MCF 10A (cell line): ENCODE measurements at regions not wholly inside any gene's neighbourhood (a gene's known extent, or its start where the extent isn't known, plus 50 kb on each side); places are given as distances from the start of the nearest gene placed in this dataset.

Experiments used
- BruUV-seq: library from RNA; stranded (reverse); fragments of 400-500 nt; replicated peaks from 2 replicates; lab custom pipeline; 2021; lab: Mats Ljungman, UMichigan
- CTCF ChIA-PET: fragments of 300-600 bp; sonication (Branson Sonifier 250); formaldehyde crosslinking; extraction: SDS; loops from one replicate; lab custom pipeline; 2021; ENCODE audit warnings: antibody characterized with exemption, inconsistent platforms; lab: Yijun Ruan, JAX
- POLR2A ChIA-PET: fragments of 300-600, 350-650 bp; sonication (Branson Sonifier 250); formaldehyde crosslinking; extraction: SDS; loops from one replicate; lab custom pipeline; 2020; ENCODE audit warnings: antibody characterized with exemption, inconsistent platforms; lab: Yijun Ruan, JAX
- DNase-seq: peaks from one replicate; pipeline ENCODE4 v3.0.0-alpha.2; 2018; ENCODE audit not compliant: unreplicated experiment
- H3K27ac Mint-ChIP-seq: one replicate; pipeline ENCODE4 v1.8.0; 2022; ENCODE audit warnings: mild to moderate bottlenecking, low read depth, mixed read lengths; ENCODE audit not compliant: unreplicated experiment
- H3K27me3 Mint-ChIP-seq: one replicate; pipeline ENCODE4 v1.8.0; 2022; ENCODE audit warnings: mixed read lengths; ENCODE audit not compliant: insufficient read depth, unreplicated experiment
- H3K36me3 Mint-ChIP-seq: one replicate; pipeline ENCODE4 v1.8.0; 2022; ENCODE audit warnings: mild to moderate bottlenecking, moderate library complexity, mixed read lengths; ENCODE audit not compliant: insufficient read depth, unreplicated experiment
- H3K4me1 Mint-ChIP-seq: one replicate; pipeline ENCODE4 v1.8.0; 2022; ENCODE audit warnings: mixed read lengths; ENCODE audit not compliant: insufficient read depth, unreplicated experiment
- H3K4me3 Mint-ChIP-seq: one replicate; pipeline ENCODE4 v1.8.0; 2022; ENCODE audit warnings: mild to moderate bottlenecking, moderate library complexity, mixed read lengths; ENCODE audit not compliant: unreplicated experiment
- H3K9me3 Mint-ChIP-seq: one replicate; pipeline ENCODE4 v1.8.0; 2022; ENCODE audit warnings: mixed read lengths; ENCODE audit not compliant: unreplicated experiment
- intact Hi-C: fragments of 100-400 bp; cut with micrococcal nuclease; formaldehyde crosslinking; loops from 2 replicates; pipeline ENCODE4 v1.14.1; 2022
- TF ChIP-seq, protein P1 (sequence below): fragments of 200-600 bp; IDR thresholded peaks from one replicate; pipeline ENCODE4 v1.8.0; 2022; ENCODE audit warnings: antibody characterized with exemption, mild to moderate bottlenecking; ENCODE audit not compliant: unreplicated experiment

DNA sequence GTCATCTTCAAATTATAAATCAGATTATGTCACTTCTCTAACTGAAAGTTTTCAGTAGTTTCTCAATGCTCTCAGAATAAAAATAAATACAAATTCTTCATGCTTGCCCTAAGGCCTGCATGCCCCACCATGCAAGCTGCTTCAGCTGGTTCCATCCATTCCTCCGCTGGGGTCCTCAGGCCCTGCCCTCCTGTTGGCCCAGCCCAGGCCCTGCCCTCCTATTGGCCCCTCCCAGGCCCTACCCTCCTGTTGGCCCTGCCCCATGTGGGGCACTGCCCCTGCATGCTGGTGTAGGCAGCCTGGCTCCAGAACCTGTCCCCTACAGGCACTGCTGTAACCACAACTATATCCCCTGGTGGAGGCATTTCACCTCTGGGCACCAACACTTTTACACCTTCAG is 109.3 kb upstream of the TCERG1L start:
- Mint-ChIP-seq H3K27me3 (no peaks in the 10 kb centered on the region), H3K27ac (no peak overlapping the region)

DNA sequence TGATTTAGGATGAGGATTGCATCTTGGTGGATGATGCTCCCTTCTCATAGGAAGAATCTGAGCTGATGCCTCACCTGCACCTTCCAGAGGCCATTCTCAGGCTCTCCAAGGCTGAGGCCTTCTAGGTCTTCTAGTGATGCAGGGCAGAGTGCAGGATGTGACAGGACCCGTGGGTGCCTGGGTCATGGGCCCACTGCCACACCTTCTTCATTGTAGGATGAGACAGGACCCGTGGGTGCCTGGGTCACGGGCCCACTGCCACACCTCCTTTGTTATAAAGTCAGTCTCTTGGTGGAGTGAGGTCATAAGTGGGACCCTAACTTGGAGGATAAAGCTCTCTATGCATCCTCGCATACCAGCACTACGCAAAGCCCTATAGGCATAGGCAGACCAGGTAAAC is 109.9 kb upstream of the TCERG1L start:
- no peaks in the 10 kb centered on the region for H3K4me1 Mint-ChIP-seq
- no peaks in the 10 kb centered on the region for H3K27me3 Mint-ChIP-seq

More for the DNA sequence above, 109.3 kb upstream of the TCERG1L start:
- ChIA-PET POLR2A (no interaction called here), CTCF (no interaction called here)
- DNase-seq: no peak
- H3K4me3 Mint-ChIP-seq: no peak overlapping the region
- H3K36me3 Mint-ChIP-seq: no peaks in the 10 kb centered on the region
- TF ChIP-seq, protein P1, sequence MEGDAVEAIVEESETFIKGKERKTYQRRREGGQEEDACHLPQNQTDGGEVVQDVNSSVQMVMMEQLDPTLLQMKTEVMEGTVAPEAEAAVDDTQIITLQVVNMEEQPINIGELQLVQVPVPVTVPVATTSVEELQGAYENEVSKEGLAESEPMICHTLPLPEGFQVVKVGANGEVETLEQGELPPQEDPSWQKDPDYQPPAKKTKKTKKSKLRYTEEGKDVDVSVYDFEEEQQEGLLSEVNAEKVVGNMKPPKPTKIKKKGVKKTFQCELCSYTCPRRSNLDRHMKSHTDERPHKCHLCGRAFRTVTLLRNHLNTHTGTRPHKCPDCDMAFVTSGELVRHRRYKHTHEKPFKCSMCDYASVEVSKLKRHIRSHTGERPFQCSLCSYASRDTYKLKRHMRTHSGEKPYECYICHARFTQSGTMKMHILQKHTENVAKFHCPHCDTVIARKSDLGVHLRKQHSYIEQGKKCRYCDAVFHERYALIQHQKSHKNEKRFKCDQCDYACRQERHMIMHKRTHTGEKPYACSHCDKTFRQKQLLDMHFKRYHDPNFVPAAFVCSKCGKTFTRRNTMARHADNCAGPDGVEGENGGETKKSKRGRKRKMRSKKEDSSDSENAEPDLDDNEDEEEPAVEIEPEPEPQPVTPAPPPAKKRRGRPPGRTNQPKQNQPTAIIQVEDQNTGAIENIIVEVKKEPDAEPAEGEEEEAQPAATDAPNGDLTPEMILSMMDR: no peak
- no peaks in the 10 kb centered on the region for H3K4me1 Mint-ChIP-seq
- no TSS peak for BruUV-seq
- H3K9me3 Mint-ChIP-seq: peaks cover 35% of the 10 kb centered on the region
- intact Hi-C loops: no loop called here

DNA sequence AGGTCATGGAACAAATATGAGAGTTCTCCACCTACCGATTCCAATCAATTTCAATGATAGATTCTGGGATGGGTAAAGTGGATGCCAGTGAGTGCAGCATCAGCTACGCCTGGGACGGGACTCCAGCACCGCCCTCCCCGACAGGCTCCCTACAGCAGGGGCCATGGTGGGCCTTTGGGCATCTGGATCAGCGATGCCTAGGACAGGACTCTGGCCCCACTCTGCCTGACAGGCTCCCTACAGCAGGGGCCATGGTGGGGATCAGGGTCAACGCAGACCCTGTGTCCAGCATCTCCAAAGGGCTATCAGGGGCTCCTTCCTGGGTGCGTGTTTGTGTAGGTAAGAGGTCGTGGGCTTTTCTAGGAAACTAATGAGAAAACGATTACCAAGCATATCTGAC is 111.2 kb upstream of the TCERG1L start:
- ChIA-PET CTCF (no interaction called here), POLR2A (no interaction called here)
- Mint-ChIP-seq H3K36me3 (no peaks in the 10 kb centered on the region), H3K9me3 (peaks cover 20% of the 10 kb centered on the region), H3K27me3 (no peaks in the 10 kb centered on the region), H3K4me1 (no peaks in the 10 kb centered on the region), H3K4me3 (no peak overlapping the region), H3K27ac (no peak overlapping the region)
- TF ChIP-seq, protein P1: no peak
- no TSS peak for BruUV-seq
- no peak for DNase-seq
- intact Hi-C loops: no loop called here

More for the DNA sequence above, 109.9 kb upstream of the TCERG1L start:
- Mint-ChIP-seq H3K4me3 (no peak overlapping the region), H3K9me3 (peaks cover 30% of the 10 kb centered on the region), H3K27ac (no peak overlapping the region), H3K36me3 (no peaks in the 10 kb centered on the region)
- intact Hi-C loops: no loop called here
- CTCF ChIA-PET: interaction anchor here (0.6 kb wide), 1 partner anchor 1024 kb away, joined by 3 read pairs; no protein-coding TSS in a partner anchor
- POLR2A ChIA-PET: no interaction called here
- DNase-seq: no peak
- TF ChIP-seq, protein P1: no peak
- BruUV-seq: no TSS peak

DNA sequence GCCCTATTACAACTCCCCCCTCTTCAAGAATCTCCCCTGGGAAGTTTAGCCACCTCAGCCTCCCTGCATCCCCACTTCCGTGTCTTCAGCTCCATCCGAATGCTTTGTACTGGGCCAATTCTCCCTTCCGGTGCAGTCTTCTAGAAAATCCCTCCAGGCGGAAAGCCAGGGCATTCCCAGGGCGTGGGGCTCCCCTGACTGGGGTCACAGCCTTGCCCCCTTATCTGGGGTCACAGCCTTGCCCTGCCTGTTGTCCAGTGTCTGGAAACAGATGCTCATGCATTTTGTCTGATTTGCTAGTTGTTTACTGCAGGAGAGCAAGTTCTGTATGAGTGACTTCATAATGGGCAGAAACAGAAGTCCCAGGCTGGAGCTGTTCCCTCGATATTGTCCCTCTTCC is 112.5 kb upstream of the TCERG1L start:
- ChIA-PET CTCF (interaction anchor here (0.6 kb wide), 1 partner anchor 720 kb away, joined by 3 read pairs; no protein-coding TSS in a partner anchor), POLR2A (interaction anchor here (0.6 kb wide), 1 partner anchor 10 kb away, joined by 4 read pairs; no protein-coding TSS in a partner anchor)
- TF ChIP-seq, protein P1: no peak
- Mint-ChIP-seq H3K9me3 (peaks cover 20% of the 10 kb centered on the region), H3K36me3 (no peaks in the 10 kb centered on the region), H3K27me3 (no peaks in the 10 kb centered on the region), H3K4me1 (no peaks in the 10 kb centered on the region), H3K4me3 (no peak overlapping the region), H3K27ac (no peak overlapping the region)
- BruUV-seq: no TSS peak
- DNase-seq: no peak
- intact Hi-C loops: no loop called here
